IgD-negative memory B cell (primary cell): ENCODE measurements at regions not wholly inside any gene's neighbourhood (a gene's known extent, or its start where the extent isn't known, plus 50 kb on each side); places are given as distances from the start of the nearest gene placed in this dataset.

Experiments used
- H3K27ac Mint-ChIP-seq, 3 donors: one replicate each; pipeline ENCODE4 v1.8.0; 2020 to 2022; ENCODE audit warnings: mild to moderate bottlenecking in 3 of 3, mixed read lengths in 3 of 3, moderate library complexity in 1 of 3
- H3K27me3 Mint-ChIP-seq: one replicate; pipeline ENCODE4 v1.8.0; 2021; ENCODE audit warnings: mixed read lengths
- H3K36me3 Mint-ChIP-seq: one replicate; pipeline ENCODE4 v1.8.0; 2020; ENCODE audit warnings: mild to moderate bottlenecking, mixed read lengths
- H3K4me1 Mint-ChIP-seq, 3 donors: one replicate each; pipeline ENCODE4 v1.8.0; 2020 to 2022; ENCODE audit warnings: mixed read lengths in 3 of 3, mild to moderate bottlenecking in 1 of 3
- H3K4me3 Mint-ChIP-seq, 4 donors: one replicate each; pipeline ENCODE4 v1.8.0; 2020 to 2022; ENCODE audit warnings: mild to moderate bottlenecking in 4 of 4, mixed read lengths in 4 of 4, moderate library complexity in 3 of 4
- H3K9me3 Mint-ChIP-seq, 3 donors: one replicate each; pipeline ENCODE4 v1.8.0; 2020 to 2021; ENCODE audit warnings: mixed read lengths in 3 of 3, mild to moderate bottlenecking in 1 of 3

GRCh38 chr10:28949005-28950004 is 272.0 kb downstream of the BAMBI start:
- Mint-ChIP-seq H3K27me3 (peaks cover 7% of the 10 kb centered on the region), H3K4me3 (no peak overlapping the region), H3K9me3 (peaks cover 0 to 20% (median 7%) of the 10 kb centered on the region in 3 donors), H3K36me3 (peaks cover 3% of the 10 kb centered on the region), H3K4me1 (no peaks in the 10 kb centered on the region), H3K27ac (no peak overlapping the region)

GRCh38 chr10:28951484-28951883 is 274.2 kb downstream of the BAMBI start:
- Mint-ChIP-seq H3K9me3 (peaks cover 0 to 7% (median 4%) of the 10 kb centered on the region in 3 donors), H3K4me1 (no peaks in the 10 kb centered on the region), H3K27ac (no peak overlapping the region), H3K27me3 (peaks cover 7% of the 10 kb centered on the region), H3K36me3 (peaks cover 3% of the 10 kb centered on the region), H3K4me3 (no peak overlapping the region)

DNA sequence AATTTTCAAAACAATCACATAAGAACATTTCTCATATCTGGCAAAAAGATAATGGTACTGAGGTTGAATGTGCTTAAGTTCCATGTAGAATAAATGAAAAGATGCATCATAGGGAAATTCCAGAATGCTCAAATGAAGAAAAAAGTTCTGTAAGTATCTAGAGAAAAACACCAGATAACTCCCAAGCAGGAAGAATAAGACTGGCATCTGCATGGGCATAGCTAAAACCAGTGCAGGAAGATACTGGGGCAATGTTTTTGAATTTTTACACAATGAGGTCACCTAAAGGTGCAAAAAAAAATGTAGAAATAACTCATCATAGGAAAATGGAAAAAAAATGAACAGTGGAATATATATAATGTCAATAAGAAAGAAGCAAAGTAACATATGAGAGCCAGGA is 275.2 kb downstream of the BAMBI start:
- Mint-ChIP-seq H3K9me3 (peaks cover 0 to 8% (median 5%) of the 10 kb centered on the region in 3 donors), H3K27ac (no peak overlapping the region), H3K4me1 (no peaks in the 10 kb centered on the region), H3K4me3 (no peak overlapping the region), H3K36me3 (peaks cover 5% of the 10 kb centered on the region), H3K27me3 (peaks cover 7% of the 10 kb centered on the region)

DNA sequence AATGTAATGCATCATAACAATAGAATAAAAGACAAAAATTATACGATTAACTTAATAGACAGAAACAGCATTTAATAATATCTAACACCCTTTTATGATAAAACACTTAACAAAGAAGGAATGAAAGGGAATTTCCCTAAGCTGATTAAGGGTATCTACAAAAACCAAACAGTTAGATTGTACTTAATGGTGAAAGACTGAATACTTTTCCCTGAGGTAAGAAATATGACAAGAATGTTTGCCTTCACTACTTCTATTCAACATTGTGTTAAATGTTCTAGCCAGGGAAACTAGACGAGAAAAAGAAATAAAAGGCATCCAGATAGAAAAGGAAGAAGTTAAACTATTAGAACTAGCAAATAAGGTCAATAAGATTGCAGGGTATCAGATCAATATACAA is 276.9 kb downstream of the BAMBI start:
- H3K27me3 Mint-ChIP-seq, result peaks cover 4% of the 10 kb centered on the region
- no peak overlapping the region for H3K27ac Mint-ChIP-seq
- no peaks in the 10 kb centered on the region for H3K4me1 Mint-ChIP-seq
- H3K9me3 Mint-ChIP-seq, result peaks cover 2 to 17% (median 10%) of the 10 kb centered on the region in 3 donors
- H3K36me3 Mint-ChIP-seq, result peaks cover 5% of the 10 kb centered on the region
- H3K4me3 Mint-ChIP-seq, result no peak overlapping the region

DNA sequence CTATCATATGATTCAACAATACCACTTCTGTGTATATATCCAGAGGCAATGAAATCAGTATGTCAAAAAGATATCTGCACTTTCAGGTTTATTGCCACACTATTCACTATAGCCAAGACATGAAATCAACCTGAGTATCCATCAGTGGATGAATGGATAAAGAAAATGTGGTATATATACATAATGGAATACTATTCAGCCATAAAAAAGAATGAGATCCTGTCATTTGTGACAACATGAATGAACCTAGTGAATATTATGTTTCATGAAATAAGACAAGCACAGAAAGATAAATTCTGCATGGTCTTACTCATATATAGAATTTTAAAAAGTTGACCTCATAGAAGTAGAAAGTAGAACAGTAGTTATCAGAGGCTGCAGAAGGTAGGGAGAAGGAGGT is 281.1 kb downstream of the BAMBI start:
- Mint-ChIP-seq H3K36me3 (peaks cover 3% of the 10 kb centered on the region), H3K4me1 (no peaks in the 10 kb centered on the region), H3K27ac (no peak overlapping the region), H3K4me3 (no peak overlapping the region), H3K27me3 (no peaks in the 10 kb centered on the region), H3K9me3 (peaks cover 6 to 10% (median 6%) of the 10 kb centered on the region in 3 donors)

GRCh38 chr10:28959850-28960501 is 282.7 kb downstream of the BAMBI start:
- H3K27ac Mint-ChIP-seq, result no peak overlapping the region
- H3K4me3 Mint-ChIP-seq, result no peak overlapping the region
- peaks cover 6 to 10% (median 6%) of the 10 kb centered on the region in 3 donors for H3K9me3 Mint-ChIP-seq
- H3K36me3 Mint-ChIP-seq, result peaks cover 3% of the 10 kb centered on the region
- no peaks in the 10 kb centered on the region for H3K27me3 Mint-ChIP-seq
- no peaks in the 10 kb centered on the region for H3K4me1 Mint-ChIP-seq

GRCh38 chr10:28962768-28963167 is 285.4 kb downstream of the BAMBI start:
- Mint-ChIP-seq H3K27ac (no peak overlapping the region), H3K36me3 (no peaks in the 10 kb centered on the region), H3K4me1 (no peaks in the 10 kb centered on the region), H3K4me3 (no peak overlapping the region), H3K27me3 (no peaks in the 10 kb centered on the region), H3K9me3 (peaks cover 3 to 8% (median 6%) of the 10 kb centered on the region in 3 donors)

DNA sequence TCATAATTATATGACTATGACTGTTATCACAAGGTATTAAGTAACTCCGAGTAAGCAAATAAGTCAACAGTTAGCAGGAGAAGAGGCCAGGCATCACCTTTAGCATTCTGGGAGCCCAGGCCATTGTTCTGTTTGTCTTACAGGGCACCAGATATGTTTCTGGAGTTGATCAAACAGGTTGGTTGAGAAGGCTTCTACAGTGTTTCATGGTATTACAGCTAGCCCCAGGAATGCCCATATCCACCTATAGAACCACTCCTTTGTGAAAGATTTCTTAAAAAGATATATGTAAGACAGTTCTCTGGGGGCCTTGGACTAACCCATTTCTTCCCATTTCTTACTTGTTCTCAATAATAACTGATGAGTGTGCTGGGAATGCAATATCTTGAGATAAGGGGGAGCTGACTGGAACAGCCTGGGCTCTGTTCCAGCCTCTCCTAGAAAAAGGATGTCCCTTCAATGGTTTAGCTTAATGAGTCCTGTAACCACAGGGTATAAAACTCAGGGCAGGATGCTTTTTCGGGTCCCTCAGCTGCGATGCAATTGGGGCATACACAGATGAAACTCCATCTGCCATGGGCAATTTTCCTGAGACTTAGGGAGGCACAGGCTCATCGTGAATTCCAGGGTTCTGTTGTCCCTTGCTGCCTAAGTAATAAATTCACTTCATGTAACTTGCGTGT is 286.4 kb downstream of the BAMBI start:
- H3K4me3 Mint-ChIP-seq, result no peak overlapping the region
- no peaks in the 10 kb centered on the region for H3K27me3 Mint-ChIP-seq
- no peak overlapping the region for H3K27ac Mint-ChIP-seq
- H3K36me3 Mint-ChIP-seq, result no peaks in the 10 kb centered on the region
- no peaks in the 10 kb centered on the region for H3K4me1 Mint-ChIP-seq
- peaks cover 0 to 5% (median 3%) of the 10 kb centered on the region in 3 donors for H3K9me3 Mint-ChIP-seq

- H3K27ac Mint-ChIP-seq, result no peak overlapping the region
- no peak overlapping the region for H3K4me3 Mint-ChIP-seq
- no peaks in the 10 kb centered on the region for H3K36me3 Mint-ChIP-seq
- H3K27me3 Mint-ChIP-seq, result no peaks in the 10 kb centered on the region
- no peaks in the 10 kb centered on the region for H3K4me1 Mint-ChIP-seq
- peaks cover 0 to 4% (median 2%) of the 10 kb centered on the region in 3 donors for H3K9me3 Mint-ChIP-seq
Measured at GRCh38 chr10:28965937-28966336, 288.6 kb downstream of the BAMBI start.

- Mint-ChIP-seq H3K4me3 (no peak overlapping the region), H3K27ac (no peak overlapping the region), H3K27me3 (no peaks in the 10 kb centered on the region), H3K36me3 (no peaks in the 10 kb centered on the region), H3K9me3 (peaks cover 0 to 4% (median 2%) of the 10 kb centered on the region in 3 donors), H3K4me1 (no peaks in the 10 kb centered on the region)
Measured at GRCh38 chr10:28967031-28967430, 289.7 kb downstream of the BAMBI start.

DNA sequence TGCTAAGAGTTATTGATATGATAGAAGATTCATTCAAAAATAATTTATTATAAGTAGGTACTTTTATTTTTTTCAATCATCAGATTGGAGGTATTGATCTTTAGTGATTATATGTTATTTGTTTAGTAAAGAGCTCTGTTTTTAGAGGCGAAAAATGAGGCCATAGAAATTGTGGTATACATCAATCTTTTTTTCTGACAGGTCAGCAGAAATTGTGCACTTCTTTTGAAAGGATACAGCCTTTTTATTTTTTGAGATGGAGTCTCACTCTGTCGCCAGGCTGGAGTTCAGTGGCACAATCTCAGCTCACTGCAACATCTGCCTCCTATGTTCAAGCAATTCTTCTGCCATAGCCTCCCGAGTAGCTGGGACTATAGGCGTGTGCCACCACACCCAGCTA is 292.1 kb downstream of the BAMBI start:
- Mint-ChIP-seq H3K9me3 (peaks cover 0 to 5% (median 2%) of the 10 kb centered on the region in 3 donors), H3K27me3 (no peaks in the 10 kb centered on the region), H3K4me1 (no peaks in the 10 kb centered on the region), H3K36me3 (no peaks in the 10 kb centered on the region), H3K4me3 (no peak overlapping the region), H3K27ac (no peak overlapping the region)

GRCh38 chr10:28970231-28970630 is 292.9 kb downstream of the BAMBI start:
- no peaks in the 10 kb centered on the region for H3K4me1 Mint-ChIP-seq
- no peak overlapping the region for H3K27ac Mint-ChIP-seq

GRCh38 chr10:28971255-28971654 is 293.9 kb downstream of the BAMBI start:
- peaks cover 0 to 5% (median 2%) of the 10 kb centered on the region in 3 donors for H3K9me3 Mint-ChIP-seq
- no peaks in the 10 kb centered on the region for H3K4me1 Mint-ChIP-seq
- H3K4me3 Mint-ChIP-seq, result no peak overlapping the region
- no peaks in the 10 kb centered on the region for H3K36me3 Mint-ChIP-seq
- no peaks in the 10 kb centered on the region for H3K27me3 Mint-ChIP-seq
- H3K27ac Mint-ChIP-seq, result no peak overlapping the region

More at GRCh38 chr10:28970231-28970630, 292.9 kb downstream of the BAMBI start:
- no peaks in the 10 kb centered on the region for H3K27me3 Mint-ChIP-seq
- H3K4me3 Mint-ChIP-seq, result no peak overlapping the region
- no peaks in the 10 kb centered on the region for H3K36me3 Mint-ChIP-seq
- peaks cover 0 to 5% (median 2%) of the 10 kb centered on the region in 3 donors for H3K9me3 Mint-ChIP-seq

DNA sequence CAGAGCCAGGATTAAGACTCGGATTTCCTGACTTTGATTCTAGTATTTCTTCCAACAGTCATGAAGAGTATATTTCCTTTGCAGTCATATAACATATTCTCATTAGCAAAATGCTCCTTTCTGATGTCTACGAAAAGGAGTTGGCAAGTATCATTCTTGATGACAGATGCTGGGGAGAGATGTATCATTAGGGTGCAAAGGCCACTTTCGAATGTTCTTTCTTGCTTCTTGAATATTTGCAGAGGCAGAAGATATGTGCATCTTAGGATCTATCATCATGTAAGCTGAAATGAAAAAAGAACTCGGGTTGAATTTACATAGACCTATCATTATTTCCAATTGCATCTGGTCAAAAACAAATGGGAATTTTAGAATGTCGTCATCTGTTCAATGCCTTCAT is 294.4 kb downstream of the BAMBI start:
- H3K27me3 Mint-ChIP-seq, result no peaks in the 10 kb centered on the region
- peaks cover 0 to 5% (median 2%) of the 10 kb centered on the region in 3 donors for H3K9me3 Mint-ChIP-seq
- H3K36me3 Mint-ChIP-seq, result no peaks in the 10 kb centered on the region
- H3K4me3 Mint-ChIP-seq, result no peak overlapping the region
- no peak overlapping the region for H3K27ac Mint-ChIP-seq
- H3K4me1 Mint-ChIP-seq, result no peaks in the 10 kb centered on the region
